ENCODE measurements at regions not wholly inside any gene's neighbourhood (a gene's known extent, or its start where the extent isn't known, plus 50 kb on each side); places are given as distances from the start of the nearest gene placed in this dataset.

DNA sequence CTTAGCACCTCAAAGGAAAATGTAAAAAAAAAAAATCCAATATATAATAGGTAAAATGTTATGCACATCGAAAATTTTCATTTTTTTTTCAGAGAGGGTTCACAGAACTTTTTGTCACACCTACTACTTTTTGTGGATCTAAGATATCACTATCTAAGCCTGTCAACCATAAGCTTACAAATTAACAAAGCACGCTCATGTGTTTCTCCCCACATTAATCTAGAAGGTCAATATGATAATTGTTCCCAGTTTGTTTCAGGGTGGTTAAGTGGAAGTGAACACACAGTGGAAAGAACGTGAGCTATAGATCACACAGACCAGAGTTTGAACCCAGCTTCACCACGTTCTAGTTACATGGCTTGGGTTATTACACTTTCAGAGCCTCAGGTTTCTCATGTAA is 78.6 kb upstream of the ROBO2 start:
- H3K4me1 ChIP-seq (ENCODE audit: control insufficient read depth in 2 of 3, insufficient read depth in 2 of 3, low read depth in 1 of 3, low read length in 3 of 3): no peaks in the 10 kb centered on the region
- TF ChIP-seq, protein P1, sequence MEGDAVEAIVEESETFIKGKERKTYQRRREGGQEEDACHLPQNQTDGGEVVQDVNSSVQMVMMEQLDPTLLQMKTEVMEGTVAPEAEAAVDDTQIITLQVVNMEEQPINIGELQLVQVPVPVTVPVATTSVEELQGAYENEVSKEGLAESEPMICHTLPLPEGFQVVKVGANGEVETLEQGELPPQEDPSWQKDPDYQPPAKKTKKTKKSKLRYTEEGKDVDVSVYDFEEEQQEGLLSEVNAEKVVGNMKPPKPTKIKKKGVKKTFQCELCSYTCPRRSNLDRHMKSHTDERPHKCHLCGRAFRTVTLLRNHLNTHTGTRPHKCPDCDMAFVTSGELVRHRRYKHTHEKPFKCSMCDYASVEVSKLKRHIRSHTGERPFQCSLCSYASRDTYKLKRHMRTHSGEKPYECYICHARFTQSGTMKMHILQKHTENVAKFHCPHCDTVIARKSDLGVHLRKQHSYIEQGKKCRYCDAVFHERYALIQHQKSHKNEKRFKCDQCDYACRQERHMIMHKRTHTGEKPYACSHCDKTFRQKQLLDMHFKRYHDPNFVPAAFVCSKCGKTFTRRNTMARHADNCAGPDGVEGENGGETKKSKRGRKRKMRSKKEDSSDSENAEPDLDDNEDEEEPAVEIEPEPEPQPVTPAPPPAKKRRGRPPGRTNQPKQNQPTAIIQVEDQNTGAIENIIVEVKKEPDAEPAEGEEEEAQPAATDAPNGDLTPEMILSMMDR (IDR thresholded peaks at IDR 0.05; ENCODE audit: borderline replicate concordance, extremely low read depth, insufficient read depth): no peak

DNA sequence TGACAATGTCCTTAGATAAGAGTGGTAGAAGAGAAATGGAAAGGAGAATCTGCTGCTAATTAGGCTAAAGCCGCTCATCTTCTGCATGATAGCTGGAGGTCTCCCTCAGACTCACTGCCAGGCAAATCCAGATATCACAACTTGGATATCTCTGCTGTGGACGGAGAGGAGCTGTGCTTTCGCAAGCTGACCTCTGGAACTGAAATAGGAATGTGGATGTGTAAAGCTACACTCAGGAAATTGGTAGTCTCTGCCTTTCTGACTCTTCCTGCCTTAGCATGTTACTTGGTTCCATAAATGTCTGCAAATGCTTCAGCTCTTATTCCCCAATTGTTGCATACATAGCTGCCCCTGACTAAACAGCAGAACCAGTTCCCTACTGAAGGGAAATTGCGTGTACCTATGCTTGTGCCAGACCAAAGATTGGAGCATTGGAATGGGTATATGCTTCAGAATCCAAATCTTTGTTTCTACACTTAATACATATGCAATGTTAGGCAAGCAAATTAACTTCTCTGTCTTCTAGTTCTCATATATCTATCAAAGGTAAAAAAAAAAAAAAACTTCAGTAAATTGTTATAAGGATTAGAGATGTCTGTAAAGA is 74.7 kb upstream of the ROBO2 start:
- no peak for FAIRE-seq
- Histone ChIP-seq H3K9ac (ENCODE audit: low read length in 3 of 3) (no peak overlapping the region), H3K27me3 (ENCODE audit: control insufficient read depth, insufficient read depth, low read length) (no peaks in the 10 kb centered on the region), H3K4me3 (ENCODE audit: low read length in 3 of 3) (no peak overlapping the region), H3K36me3 (ENCODE audit: control insufficient read depth in 2 of 3, insufficient read depth in 3 of 3, low read length in 3 of 3) (no peaks in the 10 kb centered on the region), H3K27ac (ENCODE audit: low read depth in 2 of 2, low read length in 2 of 2) (no peak overlapping the region), H3K9me3 (ENCODE audit: control insufficient read depth in 2 of 3, insufficient read depth in 1 of 3, low read length in 3 of 3) (no peaks in the 10 kb centered on the region), H3K4me1 (ENCODE audit: control insufficient read depth in 2 of 3, insufficient read depth in 2 of 3, low read depth in 1 of 3, low read length in 3 of 3) (no peaks in the 10 kb centered on the region)
- intact Hi-C loops (cut with DNase I): no loop called here
- TF ChIP-seq, protein P1 (IDR thresholded peaks at IDR 0.05; ENCODE audit: borderline replicate concordance, extremely low read depth, insufficient read depth): no peak
- peak in 1 of 5 donors; percentile 18 for DNase-seq

More for the DNA sequence above, 78.6 kb upstream of the ROBO2 start:
- H3K27me3 ChIP-seq (ENCODE audit: control insufficient read depth, insufficient read depth, low read length): no peaks in the 10 kb centered on the region
- H3K27ac ChIP-seq (ENCODE audit: low read depth in 2 of 2, low read length in 2 of 2): no peak overlapping the region
- intact Hi-C loops (cut with DNase I): no loop called here
- no peak for DNase-seq
- no peak overlapping the region for H3K9ac ChIP-seq (ENCODE audit: low read length in 3 of 3)
- H3K9me3 ChIP-seq (ENCODE audit: control insufficient read depth in 2 of 3, insufficient read depth in 1 of 3, low read length in 3 of 3): no peaks in the 10 kb centered on the region
- H3K36me3 ChIP-seq (ENCODE audit: control insufficient read depth in 2 of 3, insufficient read depth in 3 of 3, low read length in 3 of 3): no peaks in the 10 kb centered on the region
- no peak for FAIRE-seq
- no peak overlapping the region for H3K4me3 ChIP-seq (ENCODE audit: low read length in 3 of 3)

DNA sequence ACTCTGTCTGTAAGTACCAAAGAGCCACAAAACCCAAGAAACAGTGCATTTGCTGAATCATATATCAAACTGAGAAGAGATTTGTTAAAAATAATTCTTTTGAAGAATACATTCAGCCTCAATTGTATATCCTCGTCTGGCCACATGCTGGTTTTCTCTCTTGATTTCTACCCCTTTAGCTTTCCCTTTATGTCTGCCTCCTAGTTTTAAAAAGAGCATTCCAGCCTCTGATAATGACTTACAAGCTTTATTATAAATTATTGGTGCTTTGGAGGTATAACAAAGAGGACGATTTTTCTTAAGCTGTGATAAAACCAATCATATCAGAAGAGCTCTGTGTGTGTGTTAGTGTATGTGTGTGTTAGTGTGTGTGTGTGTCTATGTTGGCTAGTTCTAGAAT is 70.4 kb upstream of the ROBO2 start:
- H3K4me1 ChIP-seq (ENCODE audit: control insufficient read depth in 2 of 3, insufficient read depth in 2 of 3, low read depth in 1 of 3, low read length in 3 of 3): no peaks in the 10 kb centered on the region
- no peaks in the 10 kb centered on the region for H3K9me3 ChIP-seq (ENCODE audit: control insufficient read depth in 2 of 3, insufficient read depth in 1 of 3, low read length in 3 of 3)
- no peak for FAIRE-seq
- DNase-seq: no peak
- intact Hi-C loops (cut with DNase I): no loop called here
- H3K4me3 ChIP-seq (ENCODE audit: low read length in 3 of 3): no peak overlapping the region
- H3K27me3 ChIP-seq (ENCODE audit: control insufficient read depth, insufficient read depth, low read length): no peaks in the 10 kb centered on the region
- TF ChIP-seq, protein P1 (IDR thresholded peaks at IDR 0.05; ENCODE audit: borderline replicate concordance, extremely low read depth, insufficient read depth): no peak
- no peak overlapping the region for H3K27ac ChIP-seq (ENCODE audit: low read depth in 2 of 2, low read length in 2 of 2)
- no peak overlapping the region for H3K9ac ChIP-seq (ENCODE audit: low read length in 3 of 3)
- H3K36me3 ChIP-seq (ENCODE audit: control insufficient read depth in 2 of 3, insufficient read depth in 3 of 3, low read length in 3 of 3): no peaks in the 10 kb centered on the region
